GM18505 (cell line): ENCODE measurements at regions not wholly inside any gene's neighbourhood (a gene's known extent, or its start where the extent isn't known, plus 50 kb on each side); places are given as distances from the start of the nearest gene placed in this dataset.
A peak's percentile ranks its signal among the peaks of the same experiment; 100 is the strongest.

Experiments
- ATAC-seq: cut with Tn5 transposase; IDR thresholded peaks from one replicate; pipeline ENCODE4 v1.9.1; 2021; ENCODE audit not compliant: unreplicated experiment
- POLR2A ChIP-seq: IDR thresholded peaks from 4 replicates; pipeline ENCODE4 v1.6.1; 2011; ENCODE audit warnings: borderline replicate concordance; ENCODE audit not compliant: insufficient read depth, insufficient read length; ENCODE audit errors: extremely low read depth

- ATAC-seq = peak; percentile 44
- no peak for TF ChIP-seq POLR2A
These were observed 83.4 kb upstream of the STT3B start for GRCh38 chr3:31449318-31449717.

- no peak for TF ChIP-seq POLR2A
- ATAC-seq = no peak
These were observed 82.4 kb upstream of the STT3B start for GRCh38 chr3:31450345-31450744.

GRCh38 chr3:31452495-31453106 is 80.1 kb upstream of the STT3B start:
- ATAC-seq = no peak
- no peak for TF ChIP-seq POLR2A

GRCh38 chr3:31453430-31453829 is 79.3 kb upstream of the STT3B start:
- no peak for TF ChIP-seq POLR2A
- no peak for ATAC-seq

- TF ChIP-seq POLR2A = no peak
- ATAC-seq = no peak
These were observed 77.2 kb upstream of the STT3B start for GRCh38 chr3:31455524-31455923.

GRCh38 chr3:31456373-31456772 is 76.4 kb upstream of the STT3B start:
- ATAC-seq = no peak
- TF ChIP-seq POLR2A = no peak

- TF ChIP-seq POLR2A = no peak
- ATAC-seq = no peak
These were observed 71.3 kb upstream of the STT3B start for GRCh38 chr3:31461426-31461825.

- peak; percentile 90 for ATAC-seq
These were observed 70.6 kb upstream of the STT3B start for GRCh38 chr3:31462050-31462569.

GRCh38 chr3:31465999-31466398 is 66.7 kb upstream of the STT3B start:
- no peak for ATAC-seq
- no peak for TF ChIP-seq POLR2A

More at GRCh38 chr3:31462050-31462569, 70.6 kb upstream of the STT3B start:
- TF ChIP-seq POLR2A = peak; percentile 25

DNA sequence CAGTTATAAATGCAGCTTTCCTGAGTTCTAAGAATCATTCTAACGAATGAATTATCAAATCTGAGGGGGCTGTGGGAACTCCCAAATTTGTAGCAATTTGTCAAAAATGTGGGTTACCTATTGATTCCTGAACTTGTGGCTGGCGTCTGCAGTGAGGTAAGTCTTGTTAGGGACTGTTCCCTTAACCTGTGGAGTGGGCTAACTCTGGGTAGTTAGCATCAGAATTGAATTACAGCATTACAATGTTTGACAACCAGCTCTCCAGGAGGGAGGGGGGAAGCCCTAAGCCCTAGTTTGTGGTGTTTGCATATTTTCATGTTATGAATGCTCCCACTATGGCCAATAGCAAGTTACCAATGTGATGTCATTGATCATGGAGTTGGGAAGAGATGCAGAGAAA is 65.9 kb upstream of the STT3B start:
- TF ChIP-seq POLR2A = no peak
- ATAC-seq = no peak

DNA sequence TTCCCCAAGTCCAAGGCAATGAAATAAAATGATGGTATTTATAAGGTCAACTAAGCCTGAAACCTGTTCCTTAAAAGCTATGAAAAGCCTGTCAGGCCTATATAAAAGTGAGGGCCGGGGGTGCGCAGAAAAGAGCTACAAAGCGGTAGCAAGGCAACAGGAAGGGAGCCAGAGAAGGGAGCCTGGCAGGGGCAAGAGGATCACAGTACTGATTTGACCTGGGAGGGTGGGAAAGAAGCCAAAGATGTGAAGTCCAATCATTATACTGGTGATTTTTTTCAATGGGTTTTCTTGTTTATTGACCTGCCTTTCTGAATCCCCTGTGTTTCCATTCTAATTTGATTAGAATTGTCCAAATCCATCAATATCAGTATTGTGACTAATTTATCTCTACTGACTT is 64.3 kb upstream of the STT3B start:
- ATAC-seq = no peak
- TF ChIP-seq POLR2A = no peak

- no peak for TF ChIP-seq POLR2A
- no peak for ATAC-seq
These were observed 63.3 kb upstream of the STT3B start for GRCh38 chr3:31469385-31469784.

DNA sequence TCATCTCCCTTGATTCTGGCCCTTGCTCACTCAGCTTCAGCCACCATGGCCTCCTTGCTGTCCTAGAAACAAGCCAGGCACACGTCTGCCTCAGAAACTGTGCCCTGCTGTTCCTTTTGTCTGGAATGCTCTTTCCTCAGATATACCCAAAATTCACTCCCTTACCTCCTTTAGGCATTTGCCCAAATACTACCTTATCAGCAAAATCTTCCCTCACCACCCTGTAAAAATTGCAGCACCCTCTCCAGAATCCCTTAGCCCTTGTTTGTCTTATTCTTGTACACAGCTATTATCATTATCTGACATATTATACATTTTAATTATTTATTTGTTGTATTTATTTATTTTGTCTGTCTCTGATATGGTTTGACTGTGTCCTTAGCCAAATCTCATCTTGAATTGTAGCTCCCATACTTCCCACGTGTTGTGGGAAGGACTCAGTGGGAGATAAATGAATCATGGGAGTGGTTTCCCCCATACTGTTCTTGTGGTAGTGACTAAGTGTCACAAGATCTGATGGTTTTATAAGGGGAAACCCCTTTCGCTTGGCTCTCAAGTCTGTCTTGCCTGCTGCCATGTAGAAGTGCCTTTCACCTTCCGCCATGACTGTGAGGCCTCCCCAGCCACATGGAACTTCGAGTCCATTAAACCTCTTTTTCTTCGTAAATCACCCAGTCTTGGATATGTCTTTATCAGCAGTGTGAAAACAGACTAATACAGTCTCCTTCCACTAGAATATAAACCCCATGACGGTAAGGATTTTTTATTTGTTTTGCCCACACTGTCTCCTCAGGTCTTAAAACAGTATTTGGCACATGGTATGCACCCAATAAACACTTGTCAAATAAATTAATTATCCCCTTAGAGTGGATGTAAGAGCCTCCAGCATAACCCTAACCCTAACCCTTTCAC is 60.0 kb upstream of the STT3B start:
- TF ChIP-seq POLR2A = no peak

DNA sequence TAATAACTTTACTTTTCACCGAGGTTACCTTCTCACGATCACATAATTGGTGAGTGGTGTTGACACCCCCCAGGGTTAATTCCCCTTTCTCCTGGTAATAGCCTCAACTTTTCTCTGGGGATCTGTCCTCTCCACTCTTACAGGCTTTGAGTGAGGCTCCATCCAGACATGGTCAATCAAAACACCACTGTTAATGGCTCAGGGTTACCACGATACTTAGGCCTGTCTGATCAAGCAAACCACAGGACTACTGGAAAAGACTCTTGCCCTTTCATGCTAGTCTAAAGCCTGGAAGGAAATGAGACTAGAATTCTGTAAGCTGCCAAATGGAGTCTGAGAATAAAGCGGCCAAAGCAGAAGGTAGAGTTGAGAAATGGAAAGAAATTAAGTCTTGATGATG is 56.5 kb upstream of the STT3B start:
- no peak for ATAC-seq
- TF ChIP-seq POLR2A = no peak

More for the DNA sequence above, 60.0 kb upstream of the STT3B start:
- ATAC-seq = no peak
